Muscle of back (tissue), 3 donors: ENCODE measurements at regions not wholly inside any gene's neighbourhood (a gene's known extent, or its start where the extent isn't known, plus 50 kb on each side); places are given as distances from the start of the nearest gene placed in this dataset.
"Not testable (repeated sequence)": the region's sequence is repeated elsewhere in the genome, so short reads cannot be mapped to it uniquely, and the experiment has no call there.

Source experiments
- DNase-seq, 3 donors: peaks; one replicate each; pipeline versions ENCODE4 v3.0.0 to v3.0.0-alpha.2; 2013

GRCh38 chr12:111155521-111155920 is 213.4 kb downstream of the PHETA1 start:
- no peak for DNase-seq

GRCh38 chr12:111155020-111155419 is 213.9 kb downstream of the PHETA1 start:
- DNase-seq: no peak

- no peak for DNase-seq
Measured at GRCh38 chr12:111154147-111154834, 214.6 kb downstream of the PHETA1 start.

GRCh38 chr12:111152561-111152960 is 216.3 kb downstream of the PHETA1 start:
- DNase-seq: no peak

GRCh38 chr12:111150921-111151840 is 217.7 kb downstream of the PHETA1 start:
- DNase-seq: no peak

GRCh38 chr12:111150360-111150759 is 218.5 kb downstream of the PHETA1 start:
- no peak for DNase-seq

GRCh38 chr12:111149299-111149698 is 219.6 kb downstream of the PHETA1 start:
- no peak for DNase-seq

- no peak for DNase-seq
Measured at GRCh38 chr12:111148005-111148404, 220.9 kb downstream of the PHETA1 start.

- DNase-seq: peak in 1 of 3 donors; percentile 52
Measured at GRCh38 chr12:111143271-111143670, 222.9 kb upstream of the MYL2 start.

GRCh38 chr12:111141205-111141604 is 220.8 kb upstream of the MYL2 start:
- DNase-seq: no peak

GRCh38 chr12:111138016-111138415 is 217.6 kb upstream of the MYL2 start:
- DNase-seq: no peak

GRCh38 chr12:111135293-111135832 is 215.0 kb upstream of the MYL2 start:
- DNase-seq: no peak

- DNase-seq: no peak
Measured at GRCh38 chr12:111130336-111130735, 210.0 kb upstream of the MYL2 start.

GRCh38 chr12:111129149-111129767 is 208.9 kb upstream of the MYL2 start:
- DNase-seq: no peak

- peak in 2 of 3 donors; percentile 16 to 36 for DNase-seq
Measured at GRCh38 chr12:111126331-111126730, 206.0 kb upstream of the MYL2 start.

- DNase-seq: no peak
Measured at GRCh38 chr12:111124183-111124582, 203.8 kb upstream of the MYL2 start.

- no peak for DNase-seq
Measured at GRCh38 chr12:111123390-111123789, 203.0 kb upstream of the MYL2 start.

GRCh38 chr12:111122458-111122878 is 202.1 kb upstream of the MYL2 start:
- DNase-seq: peak in 2 of 3 donors; percentile 3 to 43

GRCh38 chr12:111121840-111122239 is 201.5 kb upstream of the MYL2 start:
- DNase-seq: peak in 1 of 3 donors; percentile 25

- no peak for DNase-seq
Measured at GRCh38 chr12:111120578-111120977, 200.2 kb upstream of the MYL2 start.

GRCh38 chr12:111117017-111117416 is 196.6 kb upstream of the MYL2 start:
- no peak for DNase-seq

GRCh38 chr12:111113313-111113712 is 192.9 kb upstream of the MYL2 start:
- DNase-seq: not testable (repeated sequence)
